Kidney (tissue), 13 donors: ENCODE measurements at regions not wholly inside any gene's neighbourhood (a gene's known extent, or its start where the extent isn't known, plus 50 kb on each side); places are given as distances from the start of the nearest gene placed in this dataset.
A peak's percentile ranks its signal among the peaks of the same experiment; 100 is the strongest.

Experiments used
- DNase-seq, 5 donors: peaks; one replicate each; pipeline ENCODE4 v3.0.0-alpha.2; 2013 to 2020
- FAIRE-seq: peaks from 2 replicates; lab custom pipeline; 2012; peaks lifted over from hg19 to GRCh38; lab: Jason Lieb, UNC
- H3K27ac ChIP-seq, 2 donors: one replicate each; pipeline ENCODE4 v1.7.0; 2013; ENCODE audit warnings: low read depth in 2 of 2, low read length in 2 of 2, inconsistent platforms in 1 of 2
- H3K27me3 ChIP-seq: one replicate; pipeline ENCODE4 v1.7.1; 2013; ENCODE audit warnings: low read length, inconsistent platforms; ENCODE audit not compliant: control insufficient read depth, insufficient read depth
- H3K36me3 ChIP-seq, 3 donors: one replicate each; pipeline versions ENCODE4 v1.7.0 to v1.7.1; 2013; ENCODE audit warnings: low read length in 3 of 3, control low read depth in 1 of 3, inconsistent platforms in 1 of 3; ENCODE audit not compliant: insufficient read depth in 3 of 3, control insufficient read depth in 2 of 3
- H3K4me1 ChIP-seq, 3 donors: one replicate each; pipeline versions ENCODE4 v1.7.0 to v1.7.1; 2013; ENCODE audit warnings: low read length in 3 of 3, inconsistent platforms in 1 of 3, low read depth in 1 of 3; ENCODE audit not compliant: control insufficient read depth in 2 of 3, insufficient read depth in 2 of 3
- H3K4me3 ChIP-seq, 3 donors: one replicate each; pipeline versions ENCODE4 v1.7.0 to v1.8.1; 2013; ENCODE audit warnings: low read length in 3 of 3, control low read depth in 1 of 3, inconsistent platforms in 1 of 3
- H3K9ac ChIP-seq, 3 donors: one replicate each; pipeline versions ENCODE4 v1.7.0 to v1.7.1; 2013; ENCODE audit warnings: low read length in 3 of 3, control low read depth in 1 of 3, inconsistent platforms in 1 of 3
- H3K9me3 ChIP-seq, 3 donors: one replicate each; pipeline versions ENCODE4 v1.7.0 to v1.7.1; 2013; ENCODE audit warnings: low read length in 3 of 3, control low read depth in 1 of 3, inconsistent platforms in 1 of 3; ENCODE audit not compliant: control insufficient read depth in 2 of 3, insufficient read depth in 1 of 3
- intact Hi-C: fragments of 100-400 bp; cut with DNase I; formaldehyde crosslinking; loops from one replicate; pipeline ENCODE4 v1.11.1; 2022
- TF ChIP-seq, protein P1 (sequence below): IDR thresholded peaks from 3 replicates; pipeline ENCODE4 v1.5.1; 2012; ENCODE audit warnings: mild to moderate bottlenecking, moderate library complexity, borderline replicate concordance; ENCODE audit not compliant: insufficient read depth; ENCODE audit errors: extremely low read depth
- donor health status: control.
- donor health status: control.
- donor health status: control.
- donor health status: control.
- donor health status: control.
- donor health status: DM: yes; HTN: yes; CAD: no.
- donor health status: Normal renal cell carcinoma (clear cell type).

DNA sequence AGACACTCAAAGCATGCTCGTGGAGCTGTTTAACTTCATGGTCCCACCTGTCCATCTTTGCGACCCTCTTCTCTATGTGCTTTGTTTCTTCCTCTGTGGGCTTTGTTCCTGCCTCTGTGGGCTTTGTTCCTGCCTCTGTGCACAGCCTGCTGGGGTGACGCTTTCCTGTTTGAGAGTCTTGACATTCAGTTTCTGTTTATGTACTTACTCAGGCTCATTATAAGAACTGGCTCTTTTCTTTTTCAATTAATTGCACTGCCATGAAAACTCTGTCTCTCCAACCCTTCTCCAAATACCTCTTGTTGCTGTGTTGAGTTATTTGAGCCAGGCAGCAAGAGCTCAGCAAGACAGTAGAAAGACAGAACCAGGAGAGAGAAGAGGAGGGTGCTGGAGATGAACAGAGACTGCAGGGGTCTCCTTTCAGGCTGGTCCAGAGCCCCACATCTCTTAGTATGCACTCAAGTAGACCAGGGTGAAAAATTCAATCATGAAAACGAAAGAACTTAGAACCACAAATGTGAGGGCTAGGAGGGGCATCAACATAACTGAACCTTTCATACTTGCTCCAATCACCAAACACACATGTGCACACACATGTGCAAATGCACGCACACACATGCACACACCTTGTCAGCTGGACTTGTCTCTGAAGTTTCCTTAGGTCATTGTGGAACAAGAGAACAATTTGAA lies 88.3 kb upstream of the SGIP1 start:
- no peak for DNase-seq
- no peaks in the 10 kb centered on the region for H3K36me3 ChIP-seq
- intact Hi-C loops: loop anchor here (5.0 kb wide), 2 partner anchors 193 to 488 kb away; no protein-coding TSS in a partner anchor
- H3K9ac ChIP-seq: no peak overlapping the region
- no peaks in the 10 kb centered on the region for H3K4me1 ChIP-seq
- H3K27ac ChIP-seq: no peak overlapping the region
- no peaks in the 10 kb centered on the region for H3K27me3 ChIP-seq
- FAIRE-seq: no peak
- H3K9me3 ChIP-seq: no peaks in the 10 kb centered on the region
- no peak overlapping the region for H3K4me3 ChIP-seq
- TF ChIP-seq, protein P1, sequence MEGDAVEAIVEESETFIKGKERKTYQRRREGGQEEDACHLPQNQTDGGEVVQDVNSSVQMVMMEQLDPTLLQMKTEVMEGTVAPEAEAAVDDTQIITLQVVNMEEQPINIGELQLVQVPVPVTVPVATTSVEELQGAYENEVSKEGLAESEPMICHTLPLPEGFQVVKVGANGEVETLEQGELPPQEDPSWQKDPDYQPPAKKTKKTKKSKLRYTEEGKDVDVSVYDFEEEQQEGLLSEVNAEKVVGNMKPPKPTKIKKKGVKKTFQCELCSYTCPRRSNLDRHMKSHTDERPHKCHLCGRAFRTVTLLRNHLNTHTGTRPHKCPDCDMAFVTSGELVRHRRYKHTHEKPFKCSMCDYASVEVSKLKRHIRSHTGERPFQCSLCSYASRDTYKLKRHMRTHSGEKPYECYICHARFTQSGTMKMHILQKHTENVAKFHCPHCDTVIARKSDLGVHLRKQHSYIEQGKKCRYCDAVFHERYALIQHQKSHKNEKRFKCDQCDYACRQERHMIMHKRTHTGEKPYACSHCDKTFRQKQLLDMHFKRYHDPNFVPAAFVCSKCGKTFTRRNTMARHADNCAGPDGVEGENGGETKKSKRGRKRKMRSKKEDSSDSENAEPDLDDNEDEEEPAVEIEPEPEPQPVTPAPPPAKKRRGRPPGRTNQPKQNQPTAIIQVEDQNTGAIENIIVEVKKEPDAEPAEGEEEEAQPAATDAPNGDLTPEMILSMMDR: no peak

DNA sequence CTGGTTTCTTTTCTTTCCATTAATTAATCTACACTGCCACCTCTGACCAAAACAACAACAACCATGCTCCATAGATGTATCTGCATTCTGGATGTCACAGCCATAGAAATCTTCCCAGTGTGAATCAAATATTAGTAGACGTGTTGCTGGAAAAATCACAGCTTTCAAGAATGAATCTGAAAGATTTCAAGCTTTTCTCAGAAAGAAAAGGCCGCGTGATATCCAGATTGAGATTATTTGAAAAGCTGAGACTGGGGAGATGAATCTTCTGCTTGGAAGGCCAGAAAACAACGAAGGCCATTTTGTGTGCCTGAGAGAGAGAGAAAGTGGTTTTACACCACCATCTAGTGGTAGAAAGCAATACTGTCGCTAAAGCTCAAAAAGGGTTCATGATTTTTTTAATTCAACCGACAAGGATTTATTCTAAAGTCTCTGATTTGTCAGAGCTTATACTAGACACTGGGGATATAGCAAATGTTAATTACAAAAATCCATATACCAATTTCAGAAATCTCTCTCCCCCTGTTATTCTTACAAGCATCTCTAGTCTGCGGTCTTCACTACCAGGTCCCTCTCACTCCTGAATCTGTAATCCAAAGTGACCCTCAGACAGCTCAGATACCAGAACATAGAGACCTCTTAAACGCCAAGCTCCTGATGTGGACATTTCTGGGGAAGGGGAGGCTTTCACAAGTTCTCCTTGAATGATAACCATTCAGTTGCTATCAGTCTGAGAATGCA lies 87.5 kb upstream of the SGIP1 start:
- Histone ChIP-seq H3K27me3 (no peaks in the 10 kb centered on the region), H3K4me3 (no peak overlapping the region), H3K4me1 (no peaks in the 10 kb centered on the region), H3K36me3 (no peaks in the 10 kb centered on the region), H3K9ac (no peak overlapping the region), H3K27ac (no peak overlapping the region), H3K9me3 (no peaks in the 10 kb centered on the region)
- DNase-seq (peak in 3 of 5 donors; percentile 19 to 87 (median 85)), FAIRE-seq (peak; percentile 90)
- TF ChIP-seq, protein P1: peak; percentile 90
- intact Hi-C loops: loop anchor here (5.0 kb wide), 2 partner anchors 194 to 489 kb away; no protein-coding TSS in a partner anchor

DNA sequence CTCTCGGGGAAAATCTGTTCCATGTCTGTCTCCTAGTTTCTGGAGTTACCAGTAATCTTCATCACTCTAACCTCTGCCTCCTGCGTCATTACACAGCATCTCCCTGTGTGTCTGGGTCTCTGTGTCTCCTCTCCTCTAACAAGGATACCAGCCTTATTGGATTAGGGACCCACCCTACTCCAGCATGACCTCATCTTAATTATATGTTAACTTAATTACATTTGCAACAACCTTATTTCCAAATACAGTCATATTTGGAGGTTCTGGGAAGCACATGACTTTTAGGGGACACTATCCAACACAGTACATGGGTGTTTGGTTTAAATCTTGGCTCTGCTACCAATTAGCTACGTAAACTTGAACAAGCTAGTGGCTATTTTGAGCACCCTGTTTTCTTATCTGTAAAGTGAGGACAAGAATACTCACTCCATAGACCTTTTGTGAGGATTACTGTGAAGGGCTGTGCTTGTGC lies 83.9 kb upstream of the SGIP1 start:
- H3K9me3 ChIP-seq: no peaks in the 10 kb centered on the region
- no peak overlapping the region for H3K9ac ChIP-seq
- no peaks in the 10 kb centered on the region for H3K4me1 ChIP-seq
- H3K27me3 ChIP-seq: no peaks in the 10 kb centered on the region
- intact Hi-C loops: no loop called here
- no peak for FAIRE-seq
- no peak overlapping the region for H3K27ac ChIP-seq
- no peak for DNase-seq
- no peaks in the 10 kb centered on the region for H3K36me3 ChIP-seq
- TF ChIP-seq, protein P1: no peak
- H3K4me3 ChIP-seq: no peak overlapping the region
